ENCODE measurements at regions not wholly inside any gene's neighbourhood (a gene's known extent, or its start where the extent isn't known, plus 50 kb on each side); places are given as distances from the start of the nearest gene placed in this dataset.

GRCh38 chr14:38837343-38838048, 265.5 kb downstream of the SEC23A start:
- H3K27ac ChIP-seq (ENCODE audit: insufficient read depth, low read length, poor library complexity, severe bottlenecking), result no peak overlapping the region
- H3K4me3 ChIP-seq (ENCODE audit: insufficient read depth, low read depth, low read length, poor library complexity, severe bottlenecking), result no peak overlapping the region
- H3K9me3 ChIP-seq (ENCODE audit: control insufficient read depth, low read length), result no peaks in the 10 kb centered on the region
- DNase-seq, result no peak
- H3K27me3 ChIP-seq (replicated peaks; ENCODE audit: control insufficient read depth, insufficient read depth, low read length, poor library complexity, severe bottlenecking), result no peaks in the 10 kb centered on the region
- H3K4me1 ChIP-seq (ENCODE audit: control insufficient read depth, insufficient read depth, low read length, poor library complexity, severe bottlenecking), result no peaks in the 10 kb centered on the region
- no peaks in the 10 kb centered on the region for H3K36me3 ChIP-seq (ENCODE audit: control insufficient read depth, insufficient read depth, low read length)

GRCh38 chr14:38836539-38836938, 266.5 kb downstream of the SEC23A start:
- Histone ChIP-seq H3K27ac (ENCODE audit: insufficient read depth, low read length, poor library complexity, severe bottlenecking) (no peak overlapping the region), H3K9me3 (ENCODE audit: control insufficient read depth, low read length) (no peaks in the 10 kb centered on the region), H3K4me3 (ENCODE audit: insufficient read depth, low read depth, low read length, poor library complexity, severe bottlenecking) (no peak overlapping the region), H3K27me3 (replicated peaks; ENCODE audit: control insufficient read depth, insufficient read depth, low read length, poor library complexity, severe bottlenecking) (no peaks in the 10 kb centered on the region), H3K36me3 (ENCODE audit: control insufficient read depth, insufficient read depth, low read length) (no peaks in the 10 kb centered on the region), H3K4me1 (ENCODE audit: control insufficient read depth, insufficient read depth, low read length, poor library complexity, severe bottlenecking) (no peaks in the 10 kb centered on the region)
- no peak for DNase-seq

GRCh38 chr14:38835874-38836273, 267.2 kb downstream of the SEC23A start:
- Histone ChIP-seq H3K9me3 (ENCODE audit: control insufficient read depth, low read length) (no peaks in the 10 kb centered on the region), H3K27me3 (replicated peaks; ENCODE audit: control insufficient read depth, insufficient read depth, low read length, poor library complexity, severe bottlenecking) (no peaks in the 10 kb centered on the region), H3K4me1 (ENCODE audit: control insufficient read depth, insufficient read depth, low read length, poor library complexity, severe bottlenecking) (no peaks in the 10 kb centered on the region), H3K27ac (ENCODE audit: insufficient read depth, low read length, poor library complexity, severe bottlenecking) (no peak overlapping the region), H3K4me3 (ENCODE audit: insufficient read depth, low read depth, low read length, poor library complexity, severe bottlenecking) (no peak overlapping the region), H3K36me3 (ENCODE audit: control insufficient read depth, insufficient read depth, low read length) (no peaks in the 10 kb centered on the region)
- DNase-seq, result no peak

- Histone ChIP-seq H3K4me1 (ENCODE audit: control insufficient read depth, insufficient read depth, low read length, poor library complexity, severe bottlenecking) (no peaks in the 10 kb centered on the region), H3K9me3 (ENCODE audit: control insufficient read depth, low read length) (no peaks in the 10 kb centered on the region), H3K27ac (ENCODE audit: insufficient read depth, low read length, poor library complexity, severe bottlenecking) (no peak overlapping the region), H3K27me3 (replicated peaks; ENCODE audit: control insufficient read depth, insufficient read depth, low read length, poor library complexity, severe bottlenecking) (no peaks in the 10 kb centered on the region), H3K36me3 (ENCODE audit: control insufficient read depth, insufficient read depth, low read length) (no peaks in the 10 kb centered on the region), H3K4me3 (ENCODE audit: insufficient read depth, low read depth, low read length, poor library complexity, severe bottlenecking) (no peak overlapping the region)
- no peak for DNase-seq
Observed at GRCh38 chr14:38828183-38828827, 274.7 kb downstream of the SEC23A start.

GRCh38 chr14:38824706-38825105, 278.3 kb downstream of the SEC23A start:
- H3K4me3 ChIP-seq (ENCODE audit: insufficient read depth, low read depth, low read length, poor library complexity, severe bottlenecking), result no peak overlapping the region
- H3K36me3 ChIP-seq (ENCODE audit: control insufficient read depth, insufficient read depth, low read length), result no peaks in the 10 kb centered on the region
- no peak for DNase-seq
- H3K27me3 ChIP-seq (replicated peaks; ENCODE audit: control insufficient read depth, insufficient read depth, low read length, poor library complexity, severe bottlenecking), result no peaks in the 10 kb centered on the region
- no peaks in the 10 kb centered on the region for H3K4me1 ChIP-seq (ENCODE audit: control insufficient read depth, insufficient read depth, low read length, poor library complexity, severe bottlenecking)
- H3K9me3 ChIP-seq (ENCODE audit: control insufficient read depth, low read length), result no peaks in the 10 kb centered on the region
- no peak overlapping the region for H3K27ac ChIP-seq (ENCODE audit: insufficient read depth, low read length, poor library complexity, severe bottlenecking)

- H3K9me3 ChIP-seq (ENCODE audit: control insufficient read depth, low read length), result no peaks in the 10 kb centered on the region
- no peak overlapping the region for H3K27ac ChIP-seq (ENCODE audit: insufficient read depth, low read length, poor library complexity, severe bottlenecking)
- no peaks in the 10 kb centered on the region for H3K27me3 ChIP-seq (replicated peaks; ENCODE audit: control insufficient read depth, insufficient read depth, low read length, poor library complexity, severe bottlenecking)
- no peaks in the 10 kb centered on the region for H3K4me1 ChIP-seq (ENCODE audit: control insufficient read depth, insufficient read depth, low read length, poor library complexity, severe bottlenecking)
- no peaks in the 10 kb centered on the region for H3K36me3 ChIP-seq (ENCODE audit: control insufficient read depth, insufficient read depth, low read length)
- no peak for DNase-seq
- H3K4me3 ChIP-seq (ENCODE audit: insufficient read depth, low read depth, low read length, poor library complexity, severe bottlenecking), result no peak overlapping the region
Observed at GRCh38 chr14:38818555-38818954, 284.5 kb downstream of the SEC23A start.

GRCh38 chr14:38808734-38809455, 294.1 kb downstream of the SEC23A start:
- Histone ChIP-seq H3K4me1 (ENCODE audit: control insufficient read depth, insufficient read depth, low read length, poor library complexity, severe bottlenecking) (no peaks in the 10 kb centered on the region), H3K27me3 (replicated peaks; ENCODE audit: control insufficient read depth, insufficient read depth, low read length, poor library complexity, severe bottlenecking) (no peaks in the 10 kb centered on the region), H3K36me3 (ENCODE audit: control insufficient read depth, insufficient read depth, low read length) (no peaks in the 10 kb centered on the region), H3K27ac (ENCODE audit: insufficient read depth, low read length, poor library complexity, severe bottlenecking) (no peak overlapping the region), H3K9me3 (ENCODE audit: control insufficient read depth, low read length) (no peaks in the 10 kb centered on the region), H3K4me3 (ENCODE audit: insufficient read depth, low read depth, low read length, poor library complexity, severe bottlenecking) (no peak overlapping the region)
- no peak for DNase-seq

- no peak overlapping the region for H3K4me3 ChIP-seq (ENCODE audit: insufficient read depth, low read depth, low read length, poor library complexity, severe bottlenecking)
- H3K4me1 ChIP-seq (ENCODE audit: control insufficient read depth, insufficient read depth, low read length, poor library complexity, severe bottlenecking), result no peaks in the 10 kb centered on the region
- H3K27ac ChIP-seq (ENCODE audit: insufficient read depth, low read length, poor library complexity, severe bottlenecking), result no peak overlapping the region
- H3K27me3 ChIP-seq (replicated peaks; ENCODE audit: control insufficient read depth, insufficient read depth, low read length, poor library complexity, severe bottlenecking), result no peaks in the 10 kb centered on the region
- no peak for DNase-seq
- no peaks in the 10 kb centered on the region for H3K36me3 ChIP-seq (ENCODE audit: control insufficient read depth, insufficient read depth, low read length)
- no peaks in the 10 kb centered on the region for H3K9me3 ChIP-seq (ENCODE audit: control insufficient read depth, low read length)
Observed at GRCh38 chr14:38799671-38800070, 303.4 kb downstream of the SEC23A start.

- Histone ChIP-seq H3K27ac (ENCODE audit: insufficient read depth, low read length, poor library complexity, severe bottlenecking) (no peak overlapping the region), H3K4me1 (ENCODE audit: control insufficient read depth, insufficient read depth, low read length, poor library complexity, severe bottlenecking) (no peaks in the 10 kb centered on the region), H3K9me3 (ENCODE audit: control insufficient read depth, low read length) (no peaks in the 10 kb centered on the region), H3K27me3 (replicated peaks; ENCODE audit: control insufficient read depth, insufficient read depth, low read length, poor library complexity, severe bottlenecking) (no peaks in the 10 kb centered on the region), H3K4me3 (ENCODE audit: insufficient read depth, low read depth, low read length, poor library complexity, severe bottlenecking) (no peak overlapping the region), H3K36me3 (ENCODE audit: control insufficient read depth, insufficient read depth, low read length) (no peaks in the 10 kb centered on the region)
- DNase-seq, result no peak
Observed at GRCh38 chr14:38794677-38795076, 308.4 kb downstream of the SEC23A start.

- no peaks in the 10 kb centered on the region for H3K36me3 ChIP-seq (ENCODE audit: control insufficient read depth, insufficient read depth, low read length)
- no peaks in the 10 kb centered on the region for H3K27me3 ChIP-seq (replicated peaks; ENCODE audit: control insufficient read depth, insufficient read depth, low read length, poor library complexity, severe bottlenecking)
- H3K4me1 ChIP-seq (ENCODE audit: control insufficient read depth, insufficient read depth, low read length, poor library complexity, severe bottlenecking), result no peaks in the 10 kb centered on the region
- no peak for DNase-seq
- no peak overlapping the region for H3K4me3 ChIP-seq (ENCODE audit: insufficient read depth, low read depth, low read length, poor library complexity, severe bottlenecking)
- no peaks in the 10 kb centered on the region for H3K9me3 ChIP-seq (ENCODE audit: control insufficient read depth, low read length)
- H3K27ac ChIP-seq (ENCODE audit: insufficient read depth, low read length, poor library complexity, severe bottlenecking), result no peak overlapping the region
Observed at GRCh38 chr14:38791862-38792261, 311.2 kb downstream of the SEC23A start.
